GM12878 (cell line): ENCODE measurements at regions not wholly inside any gene's neighbourhood (a gene's known extent, or its start where the extent isn't known, plus 50 kb on each side); places are given as distances from the start of the nearest gene placed in this dataset.

Experiments used
- ATAC-seq: fragments of 200-7000 bp; cut with Tn5 transposase; 3 replicates; pipeline ENCODE4 v1.9.1; 2020; ENCODE audit warnings: mild to moderate bottlenecking, moderate library complexity
- BruUV-seq: library from RNA; stranded (reverse); fragments of 400-500 nt; replicated peaks from 2 replicates; lab custom pipeline; 2021; lab: Mats Ljungman, UMichigan
- CTCF ChIA-PET: fragments of 300-600 bp; sonication (Branson Sonifier 250); formaldehyde crosslinking; extraction: SDS; loops from one replicate; lab custom pipeline; 2021; ENCODE audit warnings: inconsistent platforms; lab: Yijun Ruan, JAX
- POLR2A ChIA-PET: fragments of 350-600 bp; formaldehyde crosslinking; extraction: SDS; loops from one replicate; lab custom pipeline; 2021; ENCODE audit warnings: inconsistent platforms; lab: Charles Lee
- RAD21 ChIA-PET: fragments of 300-600 bp; sonication (Branson Sonifier 250); formaldehyde crosslinking; loops from one replicate; lab custom pipeline; 2023; ENCODE audit warnings: antibody characterized with exemption; ENCODE audit not compliant: unreplicated experiment; lab: Charles Lee
- SMC1A ChIA-PET: fragments of 300-600 bp; sonication (Branson Sonifier 250); formaldehyde crosslinking; loops from one replicate; lab custom pipeline; 2023; ENCODE audit not compliant: unreplicated experiment, uncharacterized antibody; lab: Charles Lee
- DNase-seq: peaks from one replicate; pipeline ENCODE4 v3.0.0-alpha.2; 2011; ENCODE audit warnings: low read depth, low spot score
- FAIRE-seq: peaks from 3 replicates; lab custom pipeline; 2011; peaks lifted over from hg19 to GRCh38; lab: Jason Lieb, UNC
- H2AFZ ChIP-seq: 2 replicates; pipeline ENCODE4 v1.6.0; 2011; ENCODE audit warnings: low read depth, low read length, control low read depth; ENCODE audit not compliant: control insufficient read depth
- H3K27ac ChIP-seq: 2 replicates; pipeline ENCODE4 v1.5.1; 2011; ENCODE audit warnings: control low read depth; ENCODE audit not compliant: control insufficient read depth, insufficient read depth
- H3K27me3 ChIP-seq, 2 experiments: replicated peaks in 1 of 2; 2 replicates each; pipeline versions ENCODE4 v1.6.0 to v1.6.1; 2011; ENCODE audit warnings: low read length in 1 of 2; ENCODE audit not compliant: control insufficient read depth in 2 of 2, insufficient read depth in 2 of 2
- H3K36me3 ChIP-seq, 2 experiments: 2 replicates each; pipeline ENCODE4 v1.5.1; 2011; ENCODE audit warnings: low read length in 1 of 2; ENCODE audit not compliant: control insufficient read depth in 2 of 2, insufficient read depth in 2 of 2
- H3K4me1 ChIP-seq: 2 replicates; pipeline ENCODE4 v1.6.1; 2011; ENCODE audit warnings: mild to moderate bottlenecking, low read length, moderate library complexity, mixed read lengths; ENCODE audit not compliant: control insufficient read depth, insufficient read depth
- H3K4me2 ChIP-seq: 2 replicates; pipeline ENCODE4 v1.6.0; 2011; ENCODE audit warnings: control low read depth; ENCODE audit not compliant: control insufficient read depth, insufficient read depth
- H3K4me3 ChIP-seq: fragments of 200-600 bp; sonication (generic); 2 replicates; pipeline ENCODE4 v1.5.1; 2016
- H3K79me2 ChIP-seq: 2 replicates; pipeline ENCODE4 v1.6.0; 2011; ENCODE audit warnings: low read length; ENCODE audit not compliant: control insufficient read depth, insufficient read depth
- H3K9ac ChIP-seq: 2 replicates; pipeline ENCODE4 v1.8.0; 2011; ENCODE audit warnings: low read length, control low read depth, mixed read lengths; ENCODE audit not compliant: control insufficient read depth, insufficient read depth
- H3K9me3 ChIP-seq: replicated peaks from 3 replicates; pipeline ENCODE4 v1.5.1; 2011; ENCODE audit warnings: mild to moderate bottlenecking, low read length; ENCODE audit not compliant: control insufficient read depth, insufficient read depth
- H4K20me1 ChIP-seq: 2 replicates; pipeline ENCODE4 v1.6.0; 2011; ENCODE audit not compliant: control insufficient read depth, insufficient read depth
- CBX3 ChIP-seq: fragments of 200-600 bp; sonication (generic); IDR thresholded peaks from 2 replicates; pipeline ENCODE4 v1.6.1; 2016; ENCODE audit warnings: low read depth, borderline replicate concordance
- CHD4 ChIP-seq: fragments of 200-600 bp; sonication (generic); IDR thresholded peaks from 2 replicates; pipeline ENCODE4 v1.6.1; 2016; ENCODE audit warnings: mild to moderate bottlenecking
- CREB1 ChIP-seq: IDR thresholded peaks from 2 replicates; pipeline ENCODE4 v1.6.1; 2012; ENCODE audit warnings: low read depth, mild to moderate bottlenecking, inconsistent platforms
- CTCF ChIP-seq, 3 experiments: IDR thresholded peaks in 2 of 3; conservative IDR thresholded peaks in 1 of 3; 2 replicates each; pipeline ENCODE4 v1.5.1; 2011; ENCODE audit warnings: low read depth in 3 of 3, low read length in 3 of 3, mild to moderate bottlenecking in 3 of 3, control low read depth in 2 of 3, moderate library complexity in 2 of 3, inconsistent platforms in 1 of 3, mixed read lengths in 1 of 3; ENCODE audit not compliant: control insufficient read depth in 2 of 3, insufficient read depth in 1 of 3; ENCODE audit errors: extremely low read depth in 1 of 3
- EZH2 ChIP-seq: IDR thresholded peaks from 2 replicates; pipeline ENCODE4 v1.6.1; 2012; ENCODE audit warnings: low read depth, mild to moderate bottlenecking, control low read depth, inconsistent platforms, low read length, borderline replicate concordance; ENCODE audit not compliant: control insufficient read depth
- GATAD2B ChIP-seq: fragments of 450-650 bp; conservative IDR thresholded peaks from 2 replicates; pipeline ENCODE4 v1.6.1; 2017; ENCODE audit warnings: low read depth, mild to moderate bottlenecking, moderate library complexity
- IKZF1 ChIP-seq: fragments of 450-650 bp; conservative IDR thresholded peaks from 2 replicates; pipeline ENCODE4 v1.6.1; 2017; ENCODE audit warnings: antibody characterized with exemption, mild to moderate bottlenecking
- IKZF2 ChIP-seq, 2 experiments: fragments of 450-650 bp; IDR thresholded peaks; 2 replicates each; pipeline ENCODE4 v1.6.1; 2017; ENCODE audit warnings: mild to moderate bottlenecking in 2 of 2, moderate library complexity in 2 of 2
- MLLT1 ChIP-seq: fragments of 450-650 bp; IDR thresholded peaks from 2 replicates; pipeline ENCODE4 v1.6.1; 2016; ENCODE audit warnings: mild to moderate bottlenecking
- NBN ChIP-seq: fragments of 450-650 bp; IDR thresholded peaks from 2 replicates; pipeline ENCODE4 v1.6.1; 2016
- NFYB ChIP-seq: IDR thresholded peaks from 2 replicates; pipeline ENCODE4 v1.6.1; 2011; ENCODE audit warnings: low read depth, mild to moderate bottlenecking, low read length, improper control_type of control experiment, moderate library complexity; ENCODE audit not compliant: insufficient read depth
- NKRF ChIP-seq: fragments of 450-650 bp; conservative IDR thresholded peaks from 2 replicates; pipeline ENCODE4 v1.6.1; 2017; ENCODE audit warnings: mild to moderate bottlenecking, moderate library complexity
- RUNX3 ChIP-seq: IDR thresholded peaks from 2 replicates; pipeline ENCODE4 v1.6.1; 2012; ENCODE audit warnings: low read length, inconsistent platforms
- SIX5 ChIP-seq: IDR thresholded peaks from 2 replicates; pipeline ENCODE4 v1.6.1; 2011; ENCODE audit warnings: mild to moderate bottlenecking, low read depth, low read length, moderate library complexity; ENCODE audit not compliant: severe bottlenecking
- STAT1 ChIP-seq: fragments of 450-650 bp; conservative IDR thresholded peaks from 2 replicates; pipeline ENCODE4 v1.6.1; 2014; ENCODE audit warnings: antibody characterized with exemption, mild to moderate bottlenecking
- ZBED1 ChIP-seq: IDR thresholded peaks from 2 replicates; pipeline ENCODE4 v1.6.1; 2016; ENCODE audit warnings: borderline replicate concordance
- ZZZ3 ChIP-seq: IDR thresholded peaks from 2 replicates; pipeline ENCODE4 v1.6.1; 2011; ENCODE audit warnings: low read depth; ENCODE audit not compliant: control insufficient read depth, insufficient read length
- WGBS: methylation state at CpG from one replicate; pipeline ENCODE4 v1.1.6; 2016; ENCODE audit warnings: low lambda C conversion rate; ENCODE audit not compliant: insufficient replicate concordance, insufficient coverage; ENCODE audit errors: missing lambda C conversion rate; 5-methylcytosine and 5-hydroxymethylcytosine counted together
- in situ Hi-C: fragments of 300-500 bp; cut with MboI; formaldehyde crosslinking; loops from 9 replicates; pipeline ENCODE4 v1.14.3; 2018; ENCODE audit warnings: mixed read lengths
- intact Hi-C: fragments of 100-400 bp; cut with micrococcal nuclease; formaldehyde crosslinking; loops from one replicate; pipeline ENCODE4 v1.14.2; 2022; ENCODE audit not compliant: unreplicated experiment

- Histone ChIP-seq H3K79me2 (no peaks in the 10 kb centered on the region), H2AFZ (no peak overlapping the region), H3K9me3 (peaks cover 6% of the 10 kb centered on the region), H3K4me1 (no peaks in the 10 kb centered on the region), H3K9ac (no peak overlapping the region), H3K4me2 (no peak overlapping the region), H3K27ac (no peak overlapping the region), H3K27me3 (no peaks in the 10 kb centered on the region), H4K20me1 (no peaks in the 10 kb centered on the region), H3K4me3 (no peak overlapping the region), H3K36me3 (no peaks in the 10 kb centered on the region)
- in situ Hi-C loops (no loop called here), intact Hi-C loops (no loop called here)
- DNase-seq, result no peak
- 72% methylated on average over 3 of the region's 3 CpGs for WGBS
- no TSS peak for BruUV-seq
- RAD21 ChIA-PET, result no interaction called here
- CTCF ChIA-PET, result no interaction called here
- FAIRE-seq, result no peak
- SMC1A ChIA-PET, result interaction anchor here (0.7 kb wide), 1 partner anchor 22 kb away, joined by 3 read pairs; no protein-coding TSS in a partner anchor
- no peak for TF ChIP-seq CBX3
- TF ChIP-seq NKRF, result no peak
- TF ChIP-seq CHD4, result no peak
- no peak for TF ChIP-seq SIX5
- no peak for TF ChIP-seq CTCF (IDR thresholded peaks at IDR 0.05 in 2 of 3, conservative IDR thresholded peaks at IDR 0.05 in 1 of 3; ENCODE audit: control insufficient read depth in 2 of 3, extremely low read depth in 1 of 3, insufficient read depth in 1 of 3, low read depth in 3 of 3, low read length in 3 of 3)
- TF ChIP-seq MLLT1, result no peak
- TF ChIP-seq IKZF1, result no peak
- no peak for TF ChIP-seq RUNX3
- TF ChIP-seq CREB1, result no peak
- no peak for TF ChIP-seq GATAD2B
- no peak for TF ChIP-seq EZH2
- no peak for TF ChIP-seq NFYB
- TF ChIP-seq ZZZ3, result no peak
- no peak for TF ChIP-seq STAT1
- TF ChIP-seq NBN, result no peak
- TF ChIP-seq ZBED1, result no peak
- TF ChIP-seq IKZF2 (IDR thresholded peaks at IDR 0.05), result no peak
- POLR2A ChIA-PET, result no interaction called here
- ATAC-seq, result no peak
Observed at GRCh38 chr3:72195895-72196294, 410.9 kb upstream of the PROK2 start.
